Spinal cord (tissue), 9 donors: ENCODE measurements at regions not wholly inside any gene's neighbourhood (a gene's known extent, or its start where the extent isn't known, plus 50 kb on each side); places are given as distances from the start of the nearest gene placed in this dataset.

Experiments
- DNase-seq, 6 donors: peaks; one replicate each; pipeline versions ENCODE4 v3.0.0 to v3.0.0-alpha.2; 2013 to 2015; ENCODE audit warnings: low spot score in 6 of 6, low read depth in 4 of 6
- H3K27ac ChIP-seq: one replicate; pipeline ENCODE4 v1.5.1; 2013; ENCODE audit warnings: low read depth, low read length, control low read depth
- H3K27me3 ChIP-seq: one replicate; pipeline ENCODE4 v1.6.1; 2013; ENCODE audit warnings: low read length; ENCODE audit not compliant: control insufficient read depth, insufficient read depth
- H3K36me3 ChIP-seq: one replicate; pipeline ENCODE4 v1.6.1; 2013; ENCODE audit warnings: low read length; ENCODE audit not compliant: control insufficient read depth, insufficient read depth
- H3K4me1 ChIP-seq: one replicate; pipeline ENCODE4 v1.6.1; 2013; ENCODE audit warnings: low read length; ENCODE audit not compliant: control insufficient read depth, insufficient read depth
- H3K4me3 ChIP-seq: one replicate; pipeline ENCODE4 v1.5.1; 2013; ENCODE audit warnings: low read depth, low read length, control low read depth
- H3K9me3 ChIP-seq: one replicate; pipeline ENCODE4 v1.6.1; 2013; ENCODE audit warnings: low read length; ENCODE audit not compliant: control insufficient read depth, insufficient read depth
- WGBS: methylation state at CpG from one replicate; pipeline ENCODE4 v1.1.5; 2013; ENCODE audit warnings: missing lambda C conversion rate; ENCODE audit not compliant: insufficient coverage; 5-methylcytosine and 5-hydroxymethylcytosine counted together
- donor health status: healthy.

- H3K9me3 ChIP-seq: no peaks in the 10 kb centered on the region
- no peaks in the 10 kb centered on the region for H3K36me3 ChIP-seq
- no peak overlapping the region for H3K4me3 ChIP-seq
- peaks cover 9% of the 10 kb centered on the region for H3K4me1 ChIP-seq
- H3K27me3 ChIP-seq: no peaks in the 10 kb centered on the region
- no peak for DNase-seq
- H3K27ac ChIP-seq: no peak overlapping the region
- WGBS: 83% methylated on average over 5 of the region's 8 CpGs
Observed at GRCh38 chr6:43951756-43952675, 175.2 kb downstream of the MRPL14 start.

DNA sequence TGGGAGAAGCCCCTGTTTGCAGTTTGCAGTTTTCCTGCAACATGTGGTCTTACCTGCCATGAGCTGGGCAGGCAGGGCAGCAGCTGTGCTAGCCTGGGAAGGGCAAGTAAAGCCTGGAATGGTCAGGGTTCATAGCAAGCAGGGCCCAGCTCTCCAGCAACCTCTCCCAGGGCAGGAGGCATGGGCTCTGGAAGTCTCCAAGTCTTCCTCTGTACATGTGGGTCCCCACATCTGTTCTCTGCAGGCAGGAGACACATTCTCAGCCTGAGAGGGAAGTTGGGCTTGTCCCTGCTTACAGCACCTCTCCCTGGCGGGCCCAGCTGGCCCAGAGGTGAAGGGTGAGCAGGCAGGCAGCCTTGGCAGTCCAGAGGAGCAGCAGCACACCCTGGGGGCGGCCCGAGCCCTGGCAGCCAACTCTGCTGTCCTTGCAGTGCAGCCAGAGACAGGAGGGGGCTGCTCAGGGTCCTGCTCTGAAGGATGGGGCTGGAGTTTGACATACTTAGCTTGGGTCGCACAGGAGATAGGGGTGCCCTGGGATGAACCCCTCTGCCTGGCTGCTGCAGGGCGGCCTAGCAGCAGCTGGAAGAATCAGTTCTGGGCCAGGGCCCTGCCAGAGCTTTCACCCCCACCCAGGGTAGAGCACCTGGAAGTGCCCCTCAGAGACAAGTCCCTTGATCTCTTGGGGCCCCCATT lies 176.0 kb downstream of the MRPL14 start:
- no peak overlapping the region for H3K27ac ChIP-seq
- H3K4me1 ChIP-seq: peaks cover 9% of the 10 kb centered on the region
- H3K9me3 ChIP-seq: no peaks in the 10 kb centered on the region
- WGBS: 46% methylated on average over 5 of the region's 5 CpGs
- peak in 1 of 6 donors; percentile 28 for DNase-seq
- no peaks in the 10 kb centered on the region for H3K36me3 ChIP-seq
- H3K4me3 ChIP-seq: no peak overlapping the region
- no peaks in the 10 kb centered on the region for H3K27me3 ChIP-seq

- Histone ChIP-seq H3K36me3 (no peaks in the 10 kb centered on the region), H3K4me1 (peaks cover 9% of the 10 kb centered on the region), H3K4me3 (no peak overlapping the region), H3K27ac (no peak overlapping the region), H3K9me3 (no peaks in the 10 kb centered on the region), H3K27me3 (no peaks in the 10 kb centered on the region)
- WGBS: 96% methylated on average over 3 of the region's 3 CpGs
- no peak for DNase-seq
Observed at GRCh38 chr6:43950731-43951062, 176.6 kb downstream of the MRPL14 start.

DNA sequence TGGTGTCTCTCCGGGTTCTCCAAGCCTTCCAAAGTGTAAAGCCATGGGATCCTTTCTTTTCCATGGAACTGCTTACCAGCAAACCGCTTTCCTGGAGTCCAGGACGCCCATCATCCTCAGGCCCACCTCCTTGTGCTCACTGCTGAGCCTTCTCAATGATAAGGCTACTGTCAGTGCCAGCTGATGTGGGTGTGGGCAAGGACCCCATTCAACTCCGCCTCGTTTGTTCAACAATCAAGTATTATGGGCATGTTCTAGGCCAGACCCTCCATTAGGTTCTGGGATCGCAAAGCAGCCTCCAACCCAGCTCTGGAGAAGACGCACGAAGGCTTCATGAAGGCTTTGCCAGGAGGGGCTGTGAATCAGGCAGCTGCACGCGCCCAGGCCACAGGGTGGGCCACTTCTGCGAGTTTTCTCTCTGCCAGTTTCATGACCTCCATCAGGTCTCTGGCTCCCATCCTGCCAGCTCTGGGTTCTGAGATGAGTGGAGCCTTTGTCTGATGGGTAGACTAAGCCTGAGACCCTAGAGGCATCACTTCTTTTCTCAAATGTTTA lies 177.1 kb downstream of the MRPL14 start:
- Histone ChIP-seq H3K4me1 (peaks cover 9% of the 10 kb centered on the region), H3K36me3 (no peaks in the 10 kb centered on the region), H3K27ac (no peak overlapping the region), H3K27me3 (no peaks in the 10 kb centered on the region), H3K9me3 (no peaks in the 10 kb centered on the region), H3K4me3 (no peak overlapping the region)
- WGBS: 91% methylated on average over 9 of the region's 11 CpGs
- no peak for DNase-seq

DNA sequence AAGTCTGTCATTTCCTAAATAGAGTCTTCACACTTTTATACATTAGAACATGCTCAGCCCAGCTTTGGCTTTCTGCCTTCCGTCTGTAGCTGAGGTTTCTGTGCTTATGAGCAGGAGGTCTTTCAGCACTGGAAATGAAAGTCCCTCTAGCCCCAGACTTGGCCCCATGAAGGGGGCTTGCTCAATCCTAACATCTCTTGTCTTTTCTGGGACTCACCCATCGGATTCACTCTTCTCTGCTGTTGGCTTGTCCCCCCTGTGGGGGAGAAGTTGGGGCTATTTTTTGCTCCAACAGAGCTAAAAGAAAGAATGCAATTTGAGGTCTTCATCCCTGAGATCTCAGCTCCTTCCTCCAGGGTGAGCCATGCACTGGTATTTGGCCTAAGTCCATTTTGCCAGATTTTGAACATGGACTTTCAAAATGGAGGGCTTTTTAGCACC lies 177.7 kb downstream of the MRPL14 start:
- Histone ChIP-seq H3K36me3 (no peaks in the 10 kb centered on the region), H3K27ac (no peak overlapping the region), H3K4me1 (peaks cover 9% of the 10 kb centered on the region), H3K27me3 (no peaks in the 10 kb centered on the region), H3K4me3 (no peak overlapping the region), H3K9me3 (peaks cover 2% of the 10 kb centered on the region)
- WGBS: no CpG with 5 or more reads among the region's 2 CpGs
- DNase-seq: no peak

- Histone ChIP-seq H3K36me3 (no peaks in the 10 kb centered on the region), H3K27me3 (no peaks in the 10 kb centered on the region), H3K4me1 (peaks cover 9% of the 10 kb centered on the region), H3K27ac (no peak overlapping the region), H3K9me3 (peaks cover 2% of the 10 kb centered on the region), H3K4me3 (no peak overlapping the region)
- DNase-seq: no peak
- 100% methylated on average over 2 of the region's 5 CpGs for WGBS
Observed at GRCh38 chr6:43948527-43949485, 178.4 kb downstream of the MRPL14 start.

DNA sequence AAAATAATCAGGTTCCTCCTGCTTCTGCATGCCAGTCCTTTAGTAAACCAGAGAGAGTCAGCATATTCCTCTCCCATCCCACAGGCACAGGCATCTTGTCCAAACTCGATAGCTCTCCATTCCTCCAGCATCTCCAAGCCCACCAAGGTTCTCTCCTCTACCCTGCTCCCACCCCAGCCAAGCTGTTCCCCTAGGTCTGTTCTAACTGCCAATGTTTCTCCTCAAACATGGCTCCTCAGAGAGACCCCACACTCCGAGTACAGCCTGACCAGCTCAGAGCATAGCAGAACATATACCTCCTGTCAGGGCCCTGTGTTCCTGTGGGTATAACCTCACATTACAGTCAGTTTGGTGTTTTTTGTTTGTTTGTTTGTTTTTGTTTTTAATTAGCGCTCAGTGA lies 177.8 kb downstream of the VEGFA start:
- DNase-seq: no peak
- Histone ChIP-seq H3K4me3 (no peak overlapping the region), H3K9me3 (peaks cover 2% of the 10 kb centered on the region), H3K27me3 (no peaks in the 10 kb centered on the region), H3K4me1 (peaks cover 8% of the 10 kb centered on the region), H3K27ac (no peak overlapping the region), H3K36me3 (no peaks in the 10 kb centered on the region)
- 83% methylated on average over 2 of the region's 3 CpGs for WGBS

DNA sequence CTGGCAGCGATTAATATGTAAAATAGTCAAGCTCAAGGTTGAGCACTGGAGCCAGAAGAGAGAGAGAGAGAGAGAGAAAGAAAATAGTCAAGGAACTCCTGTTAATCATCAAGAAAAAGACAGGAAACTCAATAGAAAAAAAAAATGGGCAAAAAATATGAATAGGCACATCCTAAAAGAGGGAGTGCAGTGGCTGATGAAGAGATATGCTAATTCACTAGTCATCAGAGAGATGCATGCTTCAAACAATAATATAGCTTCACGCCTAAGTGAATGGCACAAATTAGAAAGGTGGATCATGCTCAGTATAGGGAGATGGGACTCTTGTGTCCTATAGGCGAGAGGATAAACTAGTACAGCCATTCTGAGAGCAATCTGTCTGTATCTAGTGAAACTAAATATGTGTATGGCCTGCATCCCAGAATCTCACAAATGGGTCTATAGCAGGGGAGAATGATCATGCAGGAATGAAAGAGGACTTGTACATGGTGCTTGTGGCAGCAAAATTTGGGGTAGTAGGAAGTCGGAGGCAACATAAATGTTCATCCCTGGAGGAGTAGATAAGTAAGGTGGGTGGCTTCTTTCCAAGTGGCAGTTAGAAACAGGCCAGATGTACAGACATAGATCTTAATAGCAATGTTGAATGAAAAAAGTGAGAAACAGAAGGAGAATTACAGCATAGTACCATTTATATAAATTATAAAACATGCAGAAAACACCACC lies 176.8 kb downstream of the VEGFA start:
- no peaks in the 10 kb centered on the region for H3K36me3 ChIP-seq
- peaks cover 2% of the 10 kb centered on the region for H3K9me3 ChIP-seq
- no peak overlapping the region for H3K4me3 ChIP-seq
- peak in 1 of 6 donors; percentile 27 for DNase-seq
- H3K27ac ChIP-seq: no peak overlapping the region
- H3K27me3 ChIP-seq: no peaks in the 10 kb centered on the region
- H3K4me1 ChIP-seq: peaks cover 6% of the 10 kb centered on the region
- WGBS: 90% methylated on average over 2 of the region's 4 CpGs

DNA sequence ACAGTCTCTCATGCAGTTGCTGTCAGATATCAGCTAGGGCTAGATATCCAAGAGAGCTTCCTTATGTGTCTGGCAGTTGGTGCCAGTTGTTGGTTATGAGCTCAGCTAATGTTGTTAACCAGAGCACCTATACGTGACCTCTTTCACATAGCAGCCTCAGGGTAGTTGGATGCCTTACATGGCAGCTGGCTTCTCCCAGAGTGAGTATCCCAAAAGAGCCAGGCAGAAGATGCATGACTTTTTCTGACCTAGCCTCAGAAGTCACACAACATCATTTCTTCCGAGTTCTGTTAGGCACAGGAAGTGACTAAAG lies 175.7 kb downstream of the VEGFA start:
- peaks cover 6% of the 10 kb centered on the region for H3K4me1 ChIP-seq
- H3K4me3 ChIP-seq: no peak overlapping the region
- no peak overlapping the region for H3K27ac ChIP-seq
- H3K27me3 ChIP-seq: no peaks in the 10 kb centered on the region
- WGBS: 100% methylated on average over 1 of the region's 2 CpGs
- H3K9me3 ChIP-seq: peaks cover 2% of the 10 kb centered on the region
- H3K36me3 ChIP-seq: no peaks in the 10 kb centered on the region
- no peak for DNase-seq
